Ishikawa (cell line): ENCODE measurements at regions not wholly inside any gene's neighbourhood (a gene's known extent, or its start where the extent isn't known, plus 50 kb on each side); places are given as distances from the start of the nearest gene placed in this dataset.

Experiments
- CEBPB ChIP-seq: IDR thresholded peaks from 2 replicates; pipeline ENCODE4 v1.6.1; 2012
- CREB1 ChIP-seq: IDR thresholded peaks from 2 replicates; pipeline ENCODE4 v1.6.1; 2012; ENCODE audit warnings: low read depth
- EGR1 ChIP-seq: IDR thresholded peaks from 2 replicates; pipeline ENCODE4 v1.6.1; 2012
- EP300 ChIP-seq: IDR thresholded peaks from 2 replicates; pipeline ENCODE4 v1.6.1; 2012; ENCODE audit warnings: borderline replicate concordance
- RAD21 ChIP-seq: IDR thresholded peaks from 2 replicates; pipeline ENCODE4 v1.6.1; 2012; ENCODE audit warnings: low read depth
- TAF1 ChIP-seq: IDR thresholded peaks from 2 replicates; pipeline ENCODE4 v1.6.1; 2012; ENCODE audit warnings: low read depth, mild to moderate bottlenecking
- TEAD4 ChIP-seq: IDR thresholded peaks from 2 replicates; pipeline ENCODE4 v1.6.1; 2012
- YY1 ChIP-seq: IDR thresholded peaks from 2 replicates; pipeline ENCODE4 v1.6.1; 2012; ENCODE audit warnings: low read depth
- ZBTB7A ChIP-seq: IDR thresholded peaks from 2 replicates; pipeline ENCODE4 v1.6.1; 2012; ENCODE audit warnings: low read depth
- TF ChIP-seq, protein P1 (sequence below): IDR thresholded peaks from 2 replicates; pipeline ENCODE4 v1.6.1; 2012; ENCODE audit warnings: low read depth, mild to moderate bottlenecking

DNA sequence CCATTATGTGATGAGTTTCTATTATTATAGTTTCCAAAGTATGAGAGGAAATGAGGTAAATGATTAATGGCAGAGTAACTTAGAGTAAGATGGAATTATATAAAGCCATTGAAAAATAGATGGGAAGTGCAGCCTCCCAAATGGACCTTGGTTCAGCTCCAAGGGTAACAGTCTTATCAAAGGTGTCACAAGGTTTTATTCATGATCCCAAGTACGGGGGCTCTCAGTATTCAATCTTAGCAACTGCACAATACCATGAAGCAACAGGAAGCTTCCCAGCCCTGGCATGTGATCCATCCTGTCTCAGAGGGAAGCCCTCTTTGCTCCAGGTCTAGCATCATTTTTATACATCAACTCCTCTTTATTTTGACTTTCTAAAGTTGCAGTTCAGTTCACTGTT lies 948.2 kb downstream of the GALC start:
- no peak for TF ChIP-seq EP300
- TF ChIP-seq TEAD4, result no peak
- no peak for TF ChIP-seq YY1
- no peak for TF ChIP-seq RAD21
- TF ChIP-seq ZBTB7A, result no peak
- TF ChIP-seq TAF1, result no peak
- TF ChIP-seq CEBPB, result no peak
- TF ChIP-seq EGR1, result no peak
- TF ChIP-seq, protein P1, sequence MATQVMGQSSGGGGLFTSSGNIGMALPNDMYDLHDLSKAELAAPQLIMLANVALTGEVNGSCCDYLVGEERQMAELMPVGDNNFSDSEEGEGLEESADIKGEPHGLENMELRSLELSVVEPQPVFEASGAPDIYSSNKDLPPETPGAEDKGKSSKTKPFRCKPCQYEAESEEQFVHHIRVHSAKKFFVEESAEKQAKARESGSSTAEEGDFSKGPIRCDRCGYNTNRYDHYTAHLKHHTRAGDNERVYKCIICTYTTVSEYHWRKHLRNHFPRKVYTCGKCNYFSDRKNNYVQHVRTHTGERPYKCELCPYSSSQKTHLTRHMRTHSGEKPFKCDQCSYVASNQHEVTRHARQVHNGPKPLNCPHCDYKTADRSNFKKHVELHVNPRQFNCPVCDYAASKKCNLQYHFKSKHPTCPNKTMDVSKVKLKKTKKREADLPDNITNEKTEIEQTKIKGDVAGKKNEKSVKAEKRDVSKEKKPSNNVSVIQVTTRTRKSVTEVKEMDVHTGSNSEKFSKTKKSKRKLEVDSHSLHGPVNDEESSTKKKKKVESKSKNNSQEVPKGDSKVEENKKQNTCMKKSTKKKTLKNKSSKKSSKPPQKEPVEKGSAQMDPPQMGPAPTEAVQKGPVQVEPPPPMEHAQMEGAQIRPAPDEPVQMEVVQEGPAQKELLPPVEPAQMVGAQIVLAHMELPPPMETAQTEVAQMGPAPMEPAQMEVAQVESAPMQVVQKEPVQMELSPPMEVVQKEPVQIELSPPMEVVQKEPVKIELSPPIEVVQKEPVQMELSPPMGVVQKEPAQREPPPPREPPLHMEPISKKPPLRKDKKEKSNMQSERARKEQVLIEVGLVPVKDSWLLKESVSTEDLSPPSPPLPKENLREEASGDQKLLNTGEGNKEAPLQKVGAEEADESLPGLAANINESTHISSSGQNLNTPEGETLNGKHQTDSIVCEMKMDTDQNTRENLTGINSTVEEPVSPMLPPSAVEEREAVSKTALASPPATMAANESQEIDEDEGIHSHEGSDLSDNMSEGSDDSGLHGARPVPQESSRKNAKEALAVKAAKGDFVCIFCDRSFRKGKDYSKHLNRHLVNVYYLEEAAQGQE, result no peak
- no peak for TF ChIP-seq CREB1
